ENCODE measurements at regions not wholly inside any gene's neighbourhood (a gene's known extent, or its start where the extent isn't known, plus 50 kb on each side); places are given as distances from the start of the nearest gene placed in this dataset.

GRCh38 chr18:47721876-47722275 lies 208.6 kb downstream of the SMAD2 start:
- H3K4me3 ChIP-seq = no peak overlapping the region
- H3K9me3 ChIP-seq = no peaks in the 10 kb centered on the region
- H3K4me1 ChIP-seq = no peaks in the 10 kb centered on the region
- no peak overlapping the region for H3K27ac ChIP-seq
- H3K27me3 ChIP-seq = no peaks in the 10 kb centered on the region
- no peaks in the 10 kb centered on the region for H3K36me3 ChIP-seq
- DNase-seq (ENCODE audit: low spot score in 2 of 2) = no peak
- WGBS, 2 donors = 76 to 78% methylated on average over 16 of the region's 16 CpGs
- TF ChIP-seq EP300 (IDR thresholded peaks at IDR 0.05) (no peak), CTCF (IDR thresholded peaks at IDR 0.05) (no peak), POLR2A (IDR thresholded peaks at IDR 0.05) (no peak)

GRCh38 chr18:47720741-47721140 lies 209.7 kb downstream of the SMAD2 start:
- DNase-seq (ENCODE audit: low spot score in 2 of 2) = no peak

GRCh38 chr18:47719096-47719780 lies 211.2 kb downstream of the SMAD2 start:
- 84% methylated on average over 7 of the region's 7 CpGs for WGBS, 2 donors
- TF ChIP-seq CTCF (IDR thresholded peaks at IDR 0.05) (no peak), EP300 (IDR thresholded peaks at IDR 0.05) (no peak), POLR2A (IDR thresholded peaks at IDR 0.05) (no peak)
- Histone ChIP-seq H3K4me1 (no peaks in the 10 kb centered on the region), H3K9me3 (no peaks in the 10 kb centered on the region), H3K36me3 (no peaks in the 10 kb centered on the region), H3K4me3 (no peak overlapping the region), H3K27me3 (no peaks in the 10 kb centered on the region), H3K27ac (no peak overlapping the region)
- no peak for DNase-seq (ENCODE audit: low spot score in 2 of 2)

More at GRCh38 chr18:47720741-47721140, 209.7 kb downstream of the SMAD2 start:
- Histone ChIP-seq H3K4me3 (no peak overlapping the region), H3K36me3 (no peaks in the 10 kb centered on the region), H3K27me3 (no peaks in the 10 kb centered on the region), H3K27ac (no peak overlapping the region), H3K4me1 (no peaks in the 10 kb centered on the region), H3K9me3 (no peaks in the 10 kb centered on the region)
- 72 to 90% methylated on average over 3 of the region's 3 CpGs for WGBS, 2 donors
- TF ChIP-seq CTCF (IDR thresholded peaks at IDR 0.05) (no peak), EP300 (IDR thresholded peaks at IDR 0.05) (no peak), POLR2A (IDR thresholded peaks at IDR 0.05) (no peak)

- no peak overlapping the region for H3K4me3 ChIP-seq
- no peaks in the 10 kb centered on the region for H3K4me1 ChIP-seq
- WGBS, 2 donors = 81 to 83% methylated on average over 1 of the region's 1 CpG
- no peaks in the 10 kb centered on the region for H3K27me3 ChIP-seq
- no peak overlapping the region for H3K27ac ChIP-seq
- TF ChIP-seq POLR2A (IDR thresholded peaks at IDR 0.05) (no peak), EP300 (IDR thresholded peaks at IDR 0.05) (no peak), CTCF (IDR thresholded peaks at IDR 0.05) (no peak)
- H3K36me3 ChIP-seq = no peaks in the 10 kb centered on the region
- no peak for DNase-seq (ENCODE audit: low spot score in 2 of 2)
- H3K9me3 ChIP-seq = no peaks in the 10 kb centered on the region
Measured at GRCh38 chr18:47718646-47719045, 211.8 kb downstream of the SMAD2 start.

- 58 to 66% methylated on average over 3 of the region's 3 CpGs for WGBS, 2 donors
- Histone ChIP-seq H3K36me3 (no peaks in the 10 kb centered on the region), H3K27ac (no peak overlapping the region), H3K27me3 (no peaks in the 10 kb centered on the region), H3K9me3 (no peaks in the 10 kb centered on the region), H3K4me1 (no peaks in the 10 kb centered on the region), H3K4me3 (no peak overlapping the region)
- DNase-seq (ENCODE audit: low spot score in 2 of 2) = no peak
- TF ChIP-seq EP300 (IDR thresholded peaks at IDR 0.05) (no peak), POLR2A (IDR thresholded peaks at IDR 0.05) (no peak), CTCF (IDR thresholded peaks at IDR 0.05) (no peak)
Measured at GRCh38 chr18:47717257-47717656, 213.2 kb downstream of the SMAD2 start.

Data from tibial nerve (tissue), 4 donors.